Pons (tissue), 1 donor: ENCODE measurements at regions not wholly inside any gene's neighbourhood (a gene's known extent, or its start where the extent isn't known, plus 50 kb on each side); places are given as distances from the start of the nearest gene placed in this dataset.
A peak's percentile ranks its signal among the peaks of the same experiment; 100 is the strongest.
"Not testable (repeated sequence)": the region's sequence is repeated elsewhere in the genome, so short reads cannot be mapped to it uniquely, and the experiment has no call there.

Experiments
- DNase-seq: peaks from one replicate; pipeline ENCODE4 v3.0.0-alpha.2; 2016; ENCODE audit warnings: low spot score

- no peak for DNase-seq
These were observed 85.8 kb upstream of the COG2 start for GRCh38 chr1:230556453-230556852.

GRCh38 chr1:230555814-230556213 lies 86.5 kb upstream of the COG2 start:
- DNase-seq: no peak

- DNase-seq: no peak
These were observed 89.4 kb upstream of the COG2 start for GRCh38 chr1:230552880-230553279.

- DNase-seq: not testable (repeated sequence)
These were observed 91.3 kb upstream of the COG2 start for GRCh38 chr1:230550945-230551344.

- DNase-seq: no peak
These were observed 91.9 kb upstream of the COG2 start for GRCh38 chr1:230550428-230550827.

GRCh38 chr1:230549625-230550024 lies 92.7 kb upstream of the COG2 start:
- no peak for DNase-seq

- DNase-seq: peak; percentile 14
These were observed 93.3 kb upstream of the COG2 start for GRCh38 chr1:230548997-230549396.

GRCh38 chr1:230548357-230548756 lies 93.9 kb upstream of the COG2 start:
- DNase-seq: no peak

- no peak for DNase-seq
These were observed 97.1 kb upstream of the COG2 start for GRCh38 chr1:230545181-230545580.

GRCh38 chr1:230544758-230545157 lies 97.5 kb upstream of the COG2 start:
- no peak for DNase-seq

- DNase-seq: no peak
These were observed 99.2 kb upstream of the COG2 start for GRCh38 chr1:230543085-230543484.

- DNase-seq: no peak
These were observed 99.6 kb upstream of the COG2 start for GRCh38 chr1:230542681-230543080.

- no peak for DNase-seq
These were observed 100.2 kb upstream of the COG2 start for GRCh38 chr1:230542054-230542453.

- DNase-seq: peak; percentile 10
These were observed 101.0 kb upstream of the COG2 start for GRCh38 chr1:230541306-230541705.

GRCh38 chr1:230540421-230541155 lies 101.7 kb upstream of the COG2 start:
- DNase-seq: no peak

- DNase-seq: no peak
These were observed 104.8 kb upstream of the COG2 start for GRCh38 chr1:230537456-230537855.

- DNase-seq: no peak
These were observed 105.6 kb upstream of the COG2 start for GRCh38 chr1:230536641-230537155.

- no peak for DNase-seq
These were observed 108.1 kb upstream of the COG2 start for GRCh38 chr1:230534224-230534623.

- DNase-seq: no peak
These were observed 105.0 kb upstream of the PGBD5 start for GRCh38 chr1:230531103-230531502.

GRCh38 chr1:230519246-230519645 lies 93.1 kb upstream of the PGBD5 start:
- DNase-seq: no peak

GRCh38 chr1:230518511-230518910 lies 92.4 kb upstream of the PGBD5 start:
- DNase-seq: no peak

- DNase-seq: peak; percentile 12
These were observed 91.7 kb upstream of the PGBD5 start for GRCh38 chr1:230517786-230518185.

GRCh38 chr1:230517326-230517725 lies 91.2 kb upstream of the PGBD5 start:
- no peak for DNase-seq

- DNase-seq: no peak
These were observed 90.8 kb upstream of the PGBD5 start for GRCh38 chr1:230516889-230517288.
